ENCODE measurements at regions not wholly inside any gene's neighbourhood (a gene's known extent, or its start where the extent isn't known, plus 50 kb on each side); places are given as distances from the start of the nearest gene placed in this dataset.

Small RNA genes lying in the stretch of these regions (microRNA-seq; reads per million reads assigned to microRNA genes)
- gene MIR548AG1: 0 reads per million in 2 donors

Small RNA genes lying in the stretch of these regions (small RNA-seq; reads per million reads assigned to genes)
- gene MIR548AG1 (0 reads per million in 2 experiments), gene RF00019 (0 reads per million in 2 experiments), gene RNU6-1325P (0 reads per million in 2 experiments)

Data from right lobe of liver (tissue), 3 donors.